Retinal pigment epithelial cell (primary cell): ENCODE measurements at regions not wholly inside any gene's neighbourhood (a gene's known extent, or its start where the extent isn't known, plus 50 kb on each side); places are given as distances from the start of the nearest gene placed in this dataset.

Experiments used
- DNase-seq: peaks from one replicate; pipeline ENCODE4 v3.0.0-alpha.2; 2010; ENCODE audit warnings: low read depth
- H3K4me3 ChIP-seq: 2 replicates; pipeline ENCODE4 v1.5.1; 2011; ENCODE audit warnings: mild to moderate bottlenecking, low read length, control low read depth, moderate library complexity
- TF ChIP-seq, protein P1 (sequence below): conservative IDR thresholded peaks from 2 replicates; pipeline ENCODE4 v1.5.1; 2011; ENCODE audit warnings: low read depth, low read length, control low read depth, inconsistent platforms

GRCh38 chr3:72109327-72110259, 324.6 kb upstream of the PROK2 start:
- DNase-seq = no peak
- TF ChIP-seq, protein P1, sequence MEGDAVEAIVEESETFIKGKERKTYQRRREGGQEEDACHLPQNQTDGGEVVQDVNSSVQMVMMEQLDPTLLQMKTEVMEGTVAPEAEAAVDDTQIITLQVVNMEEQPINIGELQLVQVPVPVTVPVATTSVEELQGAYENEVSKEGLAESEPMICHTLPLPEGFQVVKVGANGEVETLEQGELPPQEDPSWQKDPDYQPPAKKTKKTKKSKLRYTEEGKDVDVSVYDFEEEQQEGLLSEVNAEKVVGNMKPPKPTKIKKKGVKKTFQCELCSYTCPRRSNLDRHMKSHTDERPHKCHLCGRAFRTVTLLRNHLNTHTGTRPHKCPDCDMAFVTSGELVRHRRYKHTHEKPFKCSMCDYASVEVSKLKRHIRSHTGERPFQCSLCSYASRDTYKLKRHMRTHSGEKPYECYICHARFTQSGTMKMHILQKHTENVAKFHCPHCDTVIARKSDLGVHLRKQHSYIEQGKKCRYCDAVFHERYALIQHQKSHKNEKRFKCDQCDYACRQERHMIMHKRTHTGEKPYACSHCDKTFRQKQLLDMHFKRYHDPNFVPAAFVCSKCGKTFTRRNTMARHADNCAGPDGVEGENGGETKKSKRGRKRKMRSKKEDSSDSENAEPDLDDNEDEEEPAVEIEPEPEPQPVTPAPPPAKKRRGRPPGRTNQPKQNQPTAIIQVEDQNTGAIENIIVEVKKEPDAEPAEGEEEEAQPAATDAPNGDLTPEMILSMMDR = no peak
- no peak overlapping the region for H3K4me3 ChIP-seq

GRCh38 chr3:72105306-72105705, 320.4 kb upstream of the PROK2 start:
- TF ChIP-seq, protein P1 = no peak
- DNase-seq = no peak
- H3K4me3 ChIP-seq = no peak overlapping the region

GRCh38 chr3:72102112-72102616, 317.2 kb upstream of the PROK2 start:
- no peak overlapping the region for H3K4me3 ChIP-seq
- no peak for DNase-seq
- TF ChIP-seq, protein P1 = no peak

DNA sequence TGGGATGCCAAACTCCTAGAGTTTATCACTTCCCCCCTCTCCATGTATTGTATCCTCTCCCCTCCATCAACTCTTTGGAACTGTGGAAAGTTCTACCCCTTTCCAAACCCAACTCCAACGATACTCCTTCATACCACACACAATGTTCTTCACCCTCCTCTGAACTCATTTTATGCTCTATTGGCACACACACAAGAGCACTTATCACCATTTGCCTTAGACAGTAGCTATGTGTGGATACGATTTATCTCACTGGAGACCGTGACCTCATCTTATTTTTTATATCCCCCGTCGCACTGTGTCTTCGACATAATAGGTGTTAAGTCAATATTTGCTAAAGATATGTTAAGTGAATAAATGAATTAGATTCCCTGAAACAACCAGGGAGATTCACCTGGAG, 316.5 kb upstream of the PROK2 start:
- no peak for DNase-seq
- H3K4me3 ChIP-seq = no peak overlapping the region
- TF ChIP-seq, protein P1 = no peak

- peak overlapping the region; percentile 43 for H3K4me3 ChIP-seq
- TF ChIP-seq, protein P1 = no peak
- no peak for DNase-seq
Measured at GRCh38 chr3:72100601-72101187, 315.7 kb upstream of the PROK2 start.

GRCh38 chr3:72100080-72100511, 315.1 kb upstream of the PROK2 start:
- DNase-seq = no peak
- peak overlapping the region; percentile 43 for H3K4me3 ChIP-seq
- TF ChIP-seq, protein P1 = no peak
